Neural cell (in vitro differentiated cells): ENCODE measurements at regions not wholly inside any gene's neighbourhood (a gene's known extent, or its start where the extent isn't known, plus 50 kb on each side); places are given as distances from the start of the nearest gene placed in this dataset.

Source experiments
- H2AFZ ChIP-seq: fragments of 200-600, 300-800 bp; sonication (generic), shearing (Covaris generic); 2 replicates; pipeline ENCODE4 v1.6.0; 2014; ENCODE audit warnings: low read depth, mild to moderate bottlenecking, antibody characterized with exemption, low read length, moderate library complexity
- H3F3A ChIP-seq: fragments of 200-600 bp; shearing (Covaris generic); 2 replicates; pipeline ENCODE4 v1.6.1; 2016; ENCODE audit warnings: mild to moderate bottlenecking, moderate library complexity, mixed read lengths, antibody characterized with exemption, low read length; ENCODE audit not compliant: insufficient read depth, poor library complexity, severe bottlenecking
- H3K27ac ChIP-seq: fragments of 200-600, 300-800 bp; sonication (generic), shearing (Covaris generic); 2 replicates; pipeline ENCODE4 v1.5.1; 2014; ENCODE audit warnings: mild to moderate bottlenecking, low read length, moderate library complexity
- H3K27me3 ChIP-seq: fragments of 300-800, 200-600 bp; sonication (generic), shearing (Covaris generic); 2 replicates; pipeline ENCODE4 v1.6.0; 2014; ENCODE audit warnings: mild to moderate bottlenecking, low read depth, low read length, moderate library complexity; ENCODE audit not compliant: insufficient read depth
- H3K36me3 ChIP-seq: fragments of 300-800, 200-600 bp; sonication (generic), shearing (Covaris generic); 2 replicates; pipeline ENCODE4 v1.5.1; 2014; ENCODE audit warnings: mild to moderate bottlenecking, antibody characterized with exemption, low read length, moderate library complexity; ENCODE audit not compliant: insufficient read depth
- H3K4me2 ChIP-seq: fragments of 300-800, 200-600 bp; sonication (generic), shearing (Covaris generic); 2 replicates; pipeline ENCODE4 v1.6.0; 2014; ENCODE audit warnings: mild to moderate bottlenecking, low read length
- H3K4me3 ChIP-seq: fragments of 300-800, 200-600 bp; sonication (generic), shearing (Covaris generic); 2 replicates; pipeline ENCODE4 v1.5.1; 2014; ENCODE audit warnings: mild to moderate bottlenecking, low read length, moderate library complexity
- H3K79me2 ChIP-seq: fragments of 200-600 bp; shearing (Covaris generic); replicated peaks from 2 replicates; pipeline ENCODE4 v1.6.0; 2014; ENCODE audit warnings: mild to moderate bottlenecking, low read length, moderate library complexity; ENCODE audit not compliant: insufficient read depth
- H3K9ac ChIP-seq: fragments of 300-800, 200-600 bp; sonication (generic), shearing (Covaris generic); 2 replicates; pipeline ENCODE4 v1.6.1; 2016; ENCODE audit warnings: mild to moderate bottlenecking, low read length, mixed read lengths
- H3K9me2 ChIP-seq: fragments of 200-600 bp; shearing (Covaris generic); 2 replicates; pipeline ENCODE4 v1.6.1; 2016; ENCODE audit warnings: mild to moderate bottlenecking, low read length, mixed read lengths; ENCODE audit not compliant: insufficient read depth
- H3K9me3 ChIP-seq: fragments of 200-600, 300-800 bp; sonication (generic), shearing (Covaris generic); 2 replicates; pipeline ENCODE4 v1.6.1; 2016; ENCODE audit warnings: mild to moderate bottlenecking, mixed run types, low read length, moderate library complexity, mixed read lengths
- H4K20me1 ChIP-seq: fragments of 200-600 bp; shearing (Covaris generic); 2 replicates; pipeline ENCODE4 v1.6.1; 2016; ENCODE audit warnings: mild to moderate bottlenecking, mixed run types; ENCODE audit not compliant: insufficient read depth
- EP300 ChIP-seq: fragments of 450-650 bp; conservative IDR thresholded peaks from 2 replicates; pipeline ENCODE4 v1.6.1; 2014; ENCODE audit warnings: antibody characterized with exemption, mild to moderate bottlenecking, moderate library complexity; ENCODE audit not compliant: poor library complexity, severe bottlenecking
- EZH2 ChIP-seq: fragments of 200-600, 300-800 bp; shearing (Covaris generic), sonication (generic); IDR thresholded peaks from 2 replicates; pipeline ENCODE4 v1.6.1; 2014; ENCODE audit warnings: antibody characterized with exemption, low read length, borderline replicate concordance, mild to moderate bottlenecking; ENCODE audit not compliant: insufficient read depth, poor library complexity, severe bottlenecking
- POLR2AphosphoS5 ChIP-seq: IDR thresholded peaks from 2 replicates; pipeline ENCODE4 v1.6.1; 2012
- RAD21 ChIP-seq: fragments of 450-650 bp; conservative IDR thresholded peaks from 2 replicates; pipeline ENCODE4 v1.6.1; 2014; ENCODE audit warnings: antibody characterized with exemption, mild to moderate bottlenecking, moderate library complexity
- SMC3 ChIP-seq: fragments of 450-650 bp; conservative IDR thresholded peaks from 2 replicates; pipeline ENCODE4 v1.6.1; 2014; ENCODE audit warnings: antibody characterized with exemption, mild to moderate bottlenecking, moderate library complexity; ENCODE audit not compliant: poor library complexity
- TAF1 ChIP-seq: IDR thresholded peaks from 2 replicates; pipeline ENCODE4 v1.6.1; 2012; ENCODE audit warnings: low read depth
- TF ChIP-seq, protein P1 (sequence below): fragments of 450-650 bp; IDR thresholded peaks from 2 replicates; pipeline ENCODE4 v1.5.1; 2014; ENCODE audit warnings: antibody characterized with exemption, mild to moderate bottlenecking, moderate library complexity; ENCODE audit not compliant: poor library complexity, severe bottlenecking
- TF ChIP-seq, protein P2 (sequence below): IDR thresholded peaks from 2 replicates; pipeline ENCODE4 v1.6.1; 2012; ENCODE audit warnings: borderline replicate concordance

DNA sequence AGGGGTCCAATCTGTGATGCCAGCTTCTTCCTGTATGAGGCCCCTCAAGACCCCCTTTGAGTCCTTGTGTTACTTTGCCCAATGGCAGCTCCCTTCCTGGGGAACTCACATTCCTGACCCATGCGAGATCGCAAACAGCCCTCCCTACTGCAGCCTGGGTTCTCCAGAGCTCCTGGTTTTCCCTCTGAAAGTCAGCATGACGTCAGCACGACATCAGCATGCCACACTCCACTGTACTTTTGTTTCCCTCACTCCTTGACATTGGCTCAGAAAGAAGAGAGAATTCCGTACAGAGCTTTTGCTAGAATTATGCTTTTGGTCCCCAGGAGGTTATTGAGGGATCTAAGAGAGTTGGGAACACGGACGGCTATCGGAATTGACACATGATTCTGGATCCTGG, 168.1 kb upstream of the PIRT start:
- Histone ChIP-seq H2AFZ (no peak overlapping the region), H3K9me3 (no peaks in the 10 kb centered on the region), H3K27me3 (no peaks in the 10 kb centered on the region), H3K9ac (no peak overlapping the region), H3K79me2 (no peaks in the 10 kb centered on the region), H3K9me2 (no peaks in the 10 kb centered on the region), H4K20me1 (no peaks in the 10 kb centered on the region), H3K4me3 (no peak overlapping the region), H3K4me2 (no peak overlapping the region), H3K36me3 (no peaks in the 10 kb centered on the region), H3F3A (no peaks in the 10 kb centered on the region), H3K27ac (no peak overlapping the region)
- TF ChIP-seq TAF1 (no peak), SMC3 (no peak), RAD21 (no peak), EZH2 (no peak), POLR2AphosphoS5 (no peak)
- TF ChIP-seq, protein P1, sequence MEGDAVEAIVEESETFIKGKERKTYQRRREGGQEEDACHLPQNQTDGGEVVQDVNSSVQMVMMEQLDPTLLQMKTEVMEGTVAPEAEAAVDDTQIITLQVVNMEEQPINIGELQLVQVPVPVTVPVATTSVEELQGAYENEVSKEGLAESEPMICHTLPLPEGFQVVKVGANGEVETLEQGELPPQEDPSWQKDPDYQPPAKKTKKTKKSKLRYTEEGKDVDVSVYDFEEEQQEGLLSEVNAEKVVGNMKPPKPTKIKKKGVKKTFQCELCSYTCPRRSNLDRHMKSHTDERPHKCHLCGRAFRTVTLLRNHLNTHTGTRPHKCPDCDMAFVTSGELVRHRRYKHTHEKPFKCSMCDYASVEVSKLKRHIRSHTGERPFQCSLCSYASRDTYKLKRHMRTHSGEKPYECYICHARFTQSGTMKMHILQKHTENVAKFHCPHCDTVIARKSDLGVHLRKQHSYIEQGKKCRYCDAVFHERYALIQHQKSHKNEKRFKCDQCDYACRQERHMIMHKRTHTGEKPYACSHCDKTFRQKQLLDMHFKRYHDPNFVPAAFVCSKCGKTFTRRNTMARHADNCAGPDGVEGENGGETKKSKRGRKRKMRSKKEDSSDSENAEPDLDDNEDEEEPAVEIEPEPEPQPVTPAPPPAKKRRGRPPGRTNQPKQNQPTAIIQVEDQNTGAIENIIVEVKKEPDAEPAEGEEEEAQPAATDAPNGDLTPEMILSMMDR = no peak
- TF ChIP-seq, protein P2, sequence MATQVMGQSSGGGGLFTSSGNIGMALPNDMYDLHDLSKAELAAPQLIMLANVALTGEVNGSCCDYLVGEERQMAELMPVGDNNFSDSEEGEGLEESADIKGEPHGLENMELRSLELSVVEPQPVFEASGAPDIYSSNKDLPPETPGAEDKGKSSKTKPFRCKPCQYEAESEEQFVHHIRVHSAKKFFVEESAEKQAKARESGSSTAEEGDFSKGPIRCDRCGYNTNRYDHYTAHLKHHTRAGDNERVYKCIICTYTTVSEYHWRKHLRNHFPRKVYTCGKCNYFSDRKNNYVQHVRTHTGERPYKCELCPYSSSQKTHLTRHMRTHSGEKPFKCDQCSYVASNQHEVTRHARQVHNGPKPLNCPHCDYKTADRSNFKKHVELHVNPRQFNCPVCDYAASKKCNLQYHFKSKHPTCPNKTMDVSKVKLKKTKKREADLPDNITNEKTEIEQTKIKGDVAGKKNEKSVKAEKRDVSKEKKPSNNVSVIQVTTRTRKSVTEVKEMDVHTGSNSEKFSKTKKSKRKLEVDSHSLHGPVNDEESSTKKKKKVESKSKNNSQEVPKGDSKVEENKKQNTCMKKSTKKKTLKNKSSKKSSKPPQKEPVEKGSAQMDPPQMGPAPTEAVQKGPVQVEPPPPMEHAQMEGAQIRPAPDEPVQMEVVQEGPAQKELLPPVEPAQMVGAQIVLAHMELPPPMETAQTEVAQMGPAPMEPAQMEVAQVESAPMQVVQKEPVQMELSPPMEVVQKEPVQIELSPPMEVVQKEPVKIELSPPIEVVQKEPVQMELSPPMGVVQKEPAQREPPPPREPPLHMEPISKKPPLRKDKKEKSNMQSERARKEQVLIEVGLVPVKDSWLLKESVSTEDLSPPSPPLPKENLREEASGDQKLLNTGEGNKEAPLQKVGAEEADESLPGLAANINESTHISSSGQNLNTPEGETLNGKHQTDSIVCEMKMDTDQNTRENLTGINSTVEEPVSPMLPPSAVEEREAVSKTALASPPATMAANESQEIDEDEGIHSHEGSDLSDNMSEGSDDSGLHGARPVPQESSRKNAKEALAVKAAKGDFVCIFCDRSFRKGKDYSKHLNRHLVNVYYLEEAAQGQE = no peak

DNA sequence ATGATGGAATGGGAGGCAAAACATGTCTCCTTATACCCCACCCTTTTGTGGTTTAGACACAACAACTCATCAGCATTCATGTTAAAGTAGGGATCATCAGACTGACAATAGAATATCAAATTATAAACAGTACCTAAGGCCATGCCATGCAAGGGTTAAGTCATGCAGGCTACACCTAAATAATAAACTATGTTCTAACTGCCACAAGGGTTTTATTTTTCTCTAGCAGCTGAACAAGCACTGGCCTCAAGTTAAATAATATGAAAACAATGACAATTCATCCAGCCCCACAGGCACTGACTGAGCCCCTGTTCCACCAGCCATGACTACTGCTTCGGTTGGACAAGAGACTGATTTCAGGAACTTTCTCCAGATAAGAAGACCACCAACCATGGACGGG, 164.5 kb upstream of the PIRT start:
- Histone ChIP-seq H3K27ac (no peak overlapping the region), H3F3A (no peaks in the 10 kb centered on the region), H3K79me2 (no peaks in the 10 kb centered on the region), H3K9me3 (no peaks in the 10 kb centered on the region), H3K36me3 (no peaks in the 10 kb centered on the region), H3K4me2 (no peak overlapping the region), H3K27me3 (no peaks in the 10 kb centered on the region), H2AFZ (no peak overlapping the region), H3K9ac (no peak overlapping the region), H3K9me2 (no peaks in the 10 kb centered on the region), H4K20me1 (no peaks in the 10 kb centered on the region), H3K4me3 (no peak overlapping the region)
- TF ChIP-seq SMC3 = no peak

DNA sequence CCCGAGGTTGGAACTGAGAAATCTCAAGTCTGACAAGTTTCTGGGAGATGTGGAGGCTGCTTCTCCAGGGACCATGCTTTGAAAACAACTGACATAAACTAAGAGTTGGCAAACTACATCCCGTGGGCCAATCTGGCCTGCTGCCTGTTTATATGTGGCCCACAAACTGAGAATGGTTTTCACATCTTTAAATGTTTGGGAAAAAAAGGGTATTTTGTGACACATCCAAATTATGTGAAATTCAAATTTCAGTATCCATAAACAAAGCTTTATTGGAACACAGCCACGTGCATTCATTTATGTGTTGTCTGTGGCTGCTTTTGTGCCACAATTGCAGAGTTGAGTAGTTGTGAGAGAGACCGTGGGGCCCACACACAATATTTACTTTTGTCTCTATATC, 163.8 kb upstream of the PIRT start:
- Histone ChIP-seq H3K9ac (no peak overlapping the region), H2AFZ (no peak overlapping the region), H3K27ac (no peak overlapping the region), H3K4me3 (no peak overlapping the region), H3K27me3 (no peaks in the 10 kb centered on the region), H3K4me2 (no peak overlapping the region), H3K9me3 (no peaks in the 10 kb centered on the region), H4K20me1 (no peaks in the 10 kb centered on the region), H3F3A (no peaks in the 10 kb centered on the region), H3K9me2 (no peaks in the 10 kb centered on the region), H3K36me3 (no peaks in the 10 kb centered on the region), H3K79me2 (no peaks in the 10 kb centered on the region)
- TF ChIP-seq EP300 (no peak), POLR2AphosphoS5 (peak; percentile 48)
